IPS DF 19.7 (cell line): ENCODE measurements at regions not wholly inside any gene's neighbourhood (a gene's known extent, or its start where the extent isn't known, plus 50 kb on each side); places are given as distances from the start of the nearest gene placed in this dataset.

ENCODE experiments used
- DNase-seq: peaks from one replicate; pipeline ENCODE4 v3.0.0-alpha.2; 2013; ENCODE audit warnings: low read depth, low spot score

GRCh38 chr10:42972946-42973345, 103.9 kb upstream of the RET start:
- no peak for DNase-seq

- DNase-seq = no peak
These were observed 103.5 kb upstream of the RET start for GRCh38 chr10:42973411-42973810.

GRCh38 chr10:42973870-42974692, 102.8 kb upstream of the RET start:
- no peak for DNase-seq

- no peak for DNase-seq
These were observed 102.2 kb upstream of the RET start for GRCh38 chr10:42974693-42975002.

GRCh38 chr10:42975005-42975493, 101.8 kb upstream of the RET start:
- no peak for DNase-seq

- DNase-seq = no peak
These were observed 101.1 kb upstream of the RET start for GRCh38 chr10:42975558-42976340.

GRCh38 chr10:42976351-42977031, 100.4 kb upstream of the RET start:
- DNase-seq = no peak

- DNase-seq = no peak
These were observed 99.8 kb upstream of the RET start for GRCh38 chr10:42977032-42977416.

GRCh38 chr10:42979181-42979580, 97.7 kb upstream of the RET start:
- DNase-seq = no peak

GRCh38 chr10:42979721-42980467, 97.0 kb upstream of the RET start:
- no peak for DNase-seq

- no peak for DNase-seq
These were observed 96.1 kb upstream of the RET start for GRCh38 chr10:42980553-42981357.

GRCh38 chr10:42981358-42982236, 95.3 kb upstream of the RET start:
- no peak for DNase-seq

- DNase-seq = no peak
These were observed 93.9 kb upstream of the RET start for GRCh38 chr10:42982891-42983506.

GRCh38 chr10:42983591-42983990, 93.3 kb upstream of the RET start:
- DNase-seq = no peak

GRCh38 chr10:42984035-42984610, 92.7 kb upstream of the RET start:
- DNase-seq = no peak

- no peak for DNase-seq
These were observed 92.0 kb upstream of the RET start for GRCh38 chr10:42984761-42985325.

- no peak for DNase-seq
These were observed 91.2 kb upstream of the RET start for GRCh38 chr10:42985436-42986316.

- no peak for DNase-seq
These were observed 90.2 kb upstream of the RET start for GRCh38 chr10:42986633-42987032.
